OCI-LY7 (cell line): ENCODE measurements at regions not wholly inside any gene's neighbourhood (a gene's known extent, or its start where the extent isn't known, plus 50 kb on each side); places are given as distances from the start of the nearest gene placed in this dataset.

Source experiments
- BruUV-seq: library from RNA; stranded (reverse); fragments of 400-500 nt; replicated peaks from 2 replicates; lab custom pipeline; 2021; lab: Mats Ljungman, UMichigan
- CTCF ChIA-PET: fragments of 300-600 bp; sonication (Branson Sonifier 250); formaldehyde crosslinking; loops from one replicate; lab custom pipeline; 2022; ENCODE audit warnings: antibody characterized with exemption; ENCODE audit not compliant: unreplicated experiment; lab: Charles Lee
- POLR2A ChIA-PET: fragments of 300-600 bp; sonication (Branson Sonifier 250); formaldehyde crosslinking; loops from one replicate; lab custom pipeline; 2022; ENCODE audit warnings: antibody characterized with exemption; lab: Charles Lee
- DNase-seq: peaks from one replicate; pipeline ENCODE4 v3.0.0-alpha.2; 2015; ENCODE audit warnings: low spot score
- H2AFZ ChIP-seq: fragments of 200-600 bp; sonication (generic), shearing (Covaris generic); 2 replicates; pipeline ENCODE4 v1.6.1; 2014; ENCODE audit warnings: mild to moderate bottlenecking, antibody characterized with exemption, low read length, moderate library complexity
- H3K27ac ChIP-seq: fragments of 200-600 bp; sonication (generic); 2 replicates; pipeline ENCODE4 v1.5.1; 2014; ENCODE audit warnings: mixed run types, low read depth, mild to moderate bottlenecking, moderate library complexity, low read length, inconsistent platforms; ENCODE audit not compliant: poor library complexity, severe bottlenecking
- H3K36me3 ChIP-seq: fragments of 200-600 bp; sonication (generic); 2 replicates; pipeline ENCODE4 v1.6.1; 2014; ENCODE audit warnings: mild to moderate bottlenecking, antibody characterized with exemption, low read length, moderate library complexity, mixed read lengths; ENCODE audit not compliant: insufficient read depth
- H3K4me1 ChIP-seq: fragments of 200-600 bp; sonication (generic); 2 replicates; pipeline ENCODE4 v1.5.1; 2014; ENCODE audit warnings: mild to moderate bottlenecking, low read length; ENCODE audit not compliant: insufficient read depth, poor library complexity, severe bottlenecking
- H3K4me2 ChIP-seq: fragments of 200-600 bp; sonication (generic); 2 replicates; pipeline ENCODE4 v1.6.1; 2014; ENCODE audit warnings: mild to moderate bottlenecking, low read length
- H3K4me3 ChIP-seq: fragments of 200-600 bp; sonication (generic); 2 replicates; pipeline ENCODE4 v1.5.1; 2014; ENCODE audit warnings: mild to moderate bottlenecking, low read depth, low read length; ENCODE audit not compliant: poor library complexity, severe bottlenecking
- H3K79me2 ChIP-seq: fragments of 200-600 bp; sonication (generic); 2 replicates; pipeline ENCODE4 v1.6.1; 2016; ENCODE audit warnings: low read depth, mild to moderate bottlenecking, low read length, moderate library complexity, mixed read lengths; ENCODE audit not compliant: insufficient read depth
- H3K9me2 ChIP-seq: fragments of 200-600 bp; sonication (generic); 2 replicates; pipeline ENCODE4 v1.6.1; 2016; ENCODE audit warnings: mild to moderate bottlenecking, low read length, mixed read lengths; ENCODE audit not compliant: insufficient read depth
- H3K9me3 ChIP-seq: fragments of 200-600 bp; sonication (generic); 2 replicates; pipeline ENCODE4 v1.6.1; 2014; ENCODE audit warnings: mild to moderate bottlenecking, mixed run types, low read length, mixed read lengths
- H4K20me1 ChIP-seq: fragments of 200-600 bp; sonication (generic); 2 replicates; pipeline ENCODE4 v1.6.1; 2014; ENCODE audit warnings: mild to moderate bottlenecking, antibody characterized with exemption, low read length, moderate library complexity, mixed read lengths; ENCODE audit not compliant: insufficient read depth
- EZH2phosphoT487 ChIP-seq: fragments of 200-600 bp; sonication (generic); IDR thresholded peaks from 2 replicates; pipeline ENCODE4 v1.6.1; 2018; ENCODE audit warnings: low read depth, borderline replicate concordance, mild to moderate bottlenecking, mixed run types, antibody characterized with exemption, low read length, moderate library complexity, mixed read lengths
- intact Hi-C: fragments of 100-400 bp; cut with micrococcal nuclease; formaldehyde crosslinking; loops from one replicate; pipeline ENCODE4 v1.10.0; 2022; ENCODE audit not compliant: unreplicated experiment
- TF ChIP-seq, protein P1 (sequence below): fragments of 200-600 bp; sonication (generic); conservative IDR thresholded peaks from 2 replicates; pipeline ENCODE4 v1.5.1; 2014; ENCODE audit warnings: mild to moderate bottlenecking, antibody characterized with exemption, low read length, moderate library complexity, mixed read lengths

DNA sequence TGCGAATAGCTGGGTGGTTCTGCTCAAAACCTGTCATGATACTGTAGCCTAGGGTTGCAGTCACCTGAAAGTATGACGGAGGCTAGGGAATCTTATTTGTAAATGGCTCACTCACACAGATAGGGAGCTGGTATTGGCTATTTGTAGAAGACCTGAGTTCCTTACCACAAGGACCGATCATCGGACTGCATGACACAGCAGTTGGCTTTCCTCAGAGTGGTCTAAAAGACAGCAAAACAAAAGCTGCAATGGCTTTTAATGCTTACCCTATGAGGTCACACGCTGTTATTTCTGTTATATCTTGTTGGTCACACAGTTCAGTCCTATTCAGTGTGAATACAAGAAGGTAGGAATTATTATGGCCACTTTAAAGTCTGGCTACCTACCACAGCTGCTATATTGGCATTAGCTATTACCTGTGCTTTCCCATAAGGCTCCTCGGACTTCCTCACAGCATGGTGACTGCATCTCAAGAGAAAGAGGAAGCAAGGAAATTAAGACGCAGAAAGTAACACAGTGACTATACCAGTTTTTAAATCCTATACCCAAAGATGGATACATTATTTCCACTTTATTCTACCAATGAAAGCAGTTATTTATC lies 68.4 kb upstream of the LRRC7 start:
- ChIA-PET CTCF (no interaction called here), POLR2A (no interaction called here)
- no peak overlapping the region for H3K27ac ChIP-seq
- intact Hi-C loops, result no loop called here
- no peak overlapping the region for H3K4me3 ChIP-seq
- TF ChIP-seq, protein P1, sequence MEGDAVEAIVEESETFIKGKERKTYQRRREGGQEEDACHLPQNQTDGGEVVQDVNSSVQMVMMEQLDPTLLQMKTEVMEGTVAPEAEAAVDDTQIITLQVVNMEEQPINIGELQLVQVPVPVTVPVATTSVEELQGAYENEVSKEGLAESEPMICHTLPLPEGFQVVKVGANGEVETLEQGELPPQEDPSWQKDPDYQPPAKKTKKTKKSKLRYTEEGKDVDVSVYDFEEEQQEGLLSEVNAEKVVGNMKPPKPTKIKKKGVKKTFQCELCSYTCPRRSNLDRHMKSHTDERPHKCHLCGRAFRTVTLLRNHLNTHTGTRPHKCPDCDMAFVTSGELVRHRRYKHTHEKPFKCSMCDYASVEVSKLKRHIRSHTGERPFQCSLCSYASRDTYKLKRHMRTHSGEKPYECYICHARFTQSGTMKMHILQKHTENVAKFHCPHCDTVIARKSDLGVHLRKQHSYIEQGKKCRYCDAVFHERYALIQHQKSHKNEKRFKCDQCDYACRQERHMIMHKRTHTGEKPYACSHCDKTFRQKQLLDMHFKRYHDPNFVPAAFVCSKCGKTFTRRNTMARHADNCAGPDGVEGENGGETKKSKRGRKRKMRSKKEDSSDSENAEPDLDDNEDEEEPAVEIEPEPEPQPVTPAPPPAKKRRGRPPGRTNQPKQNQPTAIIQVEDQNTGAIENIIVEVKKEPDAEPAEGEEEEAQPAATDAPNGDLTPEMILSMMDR, result no peak
- TF ChIP-seq EZH2phosphoT487, result no peak
- H3K9me3 ChIP-seq, result no peaks in the 10 kb centered on the region
- no TSS peak for BruUV-seq
- no peaks in the 10 kb centered on the region for H3K9me2 ChIP-seq
- H3K4me2 ChIP-seq, result no peak overlapping the region
- no peak for DNase-seq
- no peak overlapping the region for H2AFZ ChIP-seq
- no peaks in the 10 kb centered on the region for H3K79me2 ChIP-seq
- no peaks in the 10 kb centered on the region for H4K20me1 ChIP-seq
- H3K4me1 ChIP-seq, result no peaks in the 10 kb centered on the region
- no peaks in the 10 kb centered on the region for H3K36me3 ChIP-seq

DNA sequence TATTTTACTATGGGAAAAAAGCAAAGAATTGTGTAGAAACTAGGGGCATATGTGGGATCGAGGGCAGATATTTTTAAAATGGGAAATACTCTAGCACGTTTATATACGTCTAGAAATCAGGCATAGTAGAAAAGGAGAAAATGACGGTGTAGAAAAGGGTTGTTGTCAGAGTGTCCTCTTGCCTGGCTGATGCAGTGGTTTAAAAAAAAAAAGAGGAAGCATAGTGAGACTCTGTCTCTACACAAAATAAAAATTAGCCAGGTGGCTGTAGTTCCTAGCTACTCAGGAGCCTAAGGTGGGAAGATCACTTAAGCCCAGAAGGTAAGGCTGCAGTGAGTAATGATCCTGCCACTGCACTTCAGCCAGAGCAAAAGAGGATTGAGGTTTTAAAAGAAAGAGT lies 64.7 kb upstream of the LRRC7 start:
- TF ChIP-seq EZH2phosphoT487, result no peak
- TF ChIP-seq, protein P1, result no peak
- no peak overlapping the region for H3K4me2 ChIP-seq
- H3K36me3 ChIP-seq, result no peaks in the 10 kb centered on the region
- no peak overlapping the region for H2AFZ ChIP-seq
- H3K79me2 ChIP-seq, result no peaks in the 10 kb centered on the region
- no TSS peak for BruUV-seq
- POLR2A ChIA-PET, result no interaction called here
- intact Hi-C loops, result no loop called here
- H3K4me3 ChIP-seq, result no peak overlapping the region
- no peaks in the 10 kb centered on the region for H3K9me2 ChIP-seq
- CTCF ChIA-PET, result no interaction called here
- H3K27ac ChIP-seq, result no peak overlapping the region
- H3K9me3 ChIP-seq, result no peaks in the 10 kb centered on the region
- no peaks in the 10 kb centered on the region for H4K20me1 ChIP-seq
- H3K4me1 ChIP-seq, result no peaks in the 10 kb centered on the region
- DNase-seq, result no peak

GRCh38 chr1:69504730-69505252 lies 62.9 kb upstream of the LRRC7 start:
- TF ChIP-seq, protein P1, result no peak
- TF ChIP-seq EZH2phosphoT487, result no peak
- H3K79me2 ChIP-seq, result no peaks in the 10 kb centered on the region
- no peak for DNase-seq
- no peaks in the 10 kb centered on the region for H3K4me1 ChIP-seq
- POLR2A ChIA-PET, result no interaction called here
- no peaks in the 10 kb centered on the region for H3K9me3 ChIP-seq
- H3K4me2 ChIP-seq, result no peak overlapping the region
- H3K4me3 ChIP-seq, result no peak overlapping the region
- H3K27ac ChIP-seq, result no peak overlapping the region
- CTCF ChIA-PET, result no interaction called here
- no peaks in the 10 kb centered on the region for H4K20me1 ChIP-seq
- H2AFZ ChIP-seq, result no peak overlapping the region
- no peaks in the 10 kb centered on the region for H3K36me3 ChIP-seq
- intact Hi-C loops, result no loop called here
- no TSS peak for BruUV-seq
- H3K9me2 ChIP-seq, result no peaks in the 10 kb centered on the region
